Activated T-cell treated with anti-CD3 and anti-CD28 coated beads for 1 hour (primary cell): ENCODE measurements at regions not wholly inside any gene's neighbourhood (a gene's known extent, or its start where the extent isn't known, plus 50 kb on each side); places are given as distances from the start of the nearest gene placed in this dataset.

ENCODE experiments used
- DNase-seq: peaks from one replicate; pipeline ENCODE4 v3.0.0-alpha.2; 2020; ENCODE audit warnings: low read depth

DNA sequence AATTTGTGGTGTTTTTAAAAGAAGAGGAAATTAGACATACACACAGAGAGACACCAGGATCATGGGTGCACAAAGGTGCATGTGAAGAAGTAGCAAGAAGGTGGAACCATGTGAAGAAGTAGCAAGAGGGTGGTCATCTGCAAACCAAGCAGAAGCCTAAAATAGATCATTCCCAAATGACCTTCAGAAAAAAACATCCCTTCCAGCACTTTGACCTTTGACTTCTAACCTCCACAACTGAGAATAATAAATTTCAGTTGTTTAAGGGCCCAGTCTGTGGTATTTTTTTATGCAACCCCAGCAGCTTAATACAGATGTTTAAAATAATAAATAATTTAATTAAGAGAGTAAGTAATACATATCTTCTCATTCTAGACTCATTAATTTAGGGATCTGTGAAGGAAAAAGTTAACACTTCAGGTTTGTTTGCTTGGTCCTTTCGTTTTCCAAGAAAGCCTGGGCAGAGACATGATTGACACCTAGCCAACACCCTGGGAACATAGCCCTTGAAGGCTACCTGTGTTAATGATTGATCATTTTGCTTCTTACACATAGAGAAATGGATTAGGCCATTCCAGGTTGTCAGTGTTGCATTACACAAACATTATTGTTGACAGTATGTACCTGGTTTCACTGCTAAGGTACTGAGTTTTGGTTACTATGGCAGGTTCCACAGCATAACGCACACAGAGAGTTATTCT lies 1331.2 kb upstream of the GBE1 start:
- no peak for DNase-seq

DNA sequence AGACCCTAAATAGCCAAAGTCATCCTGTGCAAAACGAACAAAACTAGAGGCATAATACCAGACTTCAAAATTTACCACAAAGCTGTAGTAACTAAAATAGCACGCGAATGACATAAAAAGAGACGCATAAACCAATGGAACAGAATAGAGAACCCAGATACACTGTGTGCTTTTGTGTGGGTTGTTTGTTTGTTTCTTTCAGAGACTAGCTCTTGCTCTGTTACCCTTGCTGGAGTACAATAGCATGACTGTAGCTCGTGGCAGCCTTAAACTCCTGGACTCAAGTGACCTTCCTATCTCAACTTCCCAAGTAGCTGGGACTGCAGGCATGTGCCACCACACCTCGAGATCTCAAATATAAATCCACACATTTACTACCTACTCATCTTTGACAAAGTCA lies 1314.6 kb upstream of the GBE1 start:
- no peak for DNase-seq

GRCh38 chr3:83074485-83074884 lies 1313.0 kb upstream of the GBE1 start:
- no peak for DNase-seq

GRCh38 chr3:83065851-83066460 lies 1304.5 kb upstream of the GBE1 start:
- DNase-seq, result no peak

DNA sequence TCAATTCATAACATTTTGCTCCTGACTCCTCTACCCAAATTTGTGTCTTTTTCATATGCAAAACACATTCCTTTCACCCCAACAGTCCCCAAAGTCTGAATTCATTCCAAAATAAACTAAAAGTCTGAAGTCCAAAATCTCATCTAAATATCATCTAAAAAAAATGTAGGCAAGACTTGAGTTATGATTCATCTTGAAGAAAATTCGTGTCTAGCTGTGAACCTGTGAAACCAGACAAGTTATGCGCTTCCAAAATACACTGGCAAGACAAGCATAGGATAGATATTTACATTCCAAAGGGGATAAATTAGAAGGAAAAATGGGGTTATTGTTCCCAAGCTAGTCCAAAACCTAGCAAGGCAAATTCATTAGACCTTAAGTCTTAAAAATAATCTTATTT lies 1302.0 kb upstream of the GBE1 start:
- no peak for DNase-seq

- no peak for DNase-seq
Observed at GRCh38 chr3:83048556-83048955, 1287.1 kb upstream of the GBE1 start.

- no peak for DNase-seq
Observed at GRCh38 chr3:83039422-83039821, 1278.0 kb upstream of the GBE1 start.

DNA sequence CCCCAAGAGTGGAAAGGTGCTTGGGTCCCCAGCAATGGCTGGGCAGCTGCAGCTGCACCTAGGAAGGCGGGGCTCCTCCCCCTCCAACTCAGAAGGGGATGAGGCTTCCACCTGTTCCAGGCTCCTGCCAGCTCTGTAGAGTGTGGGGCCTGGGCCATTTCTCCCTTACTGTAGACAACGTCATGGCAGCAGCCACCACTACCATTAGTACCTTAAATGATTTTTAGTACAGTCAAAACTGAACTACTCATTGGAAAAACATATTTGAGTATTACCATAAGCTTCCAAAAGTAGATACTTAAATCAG lies 1274.2 kb upstream of the GBE1 start:
- no peak for DNase-seq

- DNase-seq, result no peak
Observed at GRCh38 chr3:83034806-83035703, 1273.6 kb upstream of the GBE1 start.

- DNase-seq, result no peak
Observed at GRCh38 chr3:83033133-83033532, 1271.7 kb upstream of the GBE1 start.

DNA sequence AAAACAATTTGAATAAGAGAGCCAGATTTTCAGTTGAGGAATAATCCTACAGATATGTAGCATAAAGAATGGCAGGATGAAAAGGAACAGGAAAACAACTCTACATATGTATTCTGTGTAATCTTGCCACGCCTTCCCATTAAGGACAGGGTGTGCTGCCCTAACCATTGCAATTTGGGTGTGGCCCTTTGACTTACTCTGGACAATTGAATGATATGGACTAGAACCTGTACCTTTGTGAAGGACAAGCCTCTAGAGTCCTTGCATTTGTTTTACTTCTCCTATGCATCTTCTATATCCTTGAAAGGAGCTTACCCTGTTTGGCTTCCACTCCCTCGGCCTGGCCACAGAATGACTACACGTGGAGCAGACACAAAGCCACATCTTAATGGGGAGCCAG lies 1261.6 kb upstream of the GBE1 start:
- DNase-seq, result no peak

DNA sequence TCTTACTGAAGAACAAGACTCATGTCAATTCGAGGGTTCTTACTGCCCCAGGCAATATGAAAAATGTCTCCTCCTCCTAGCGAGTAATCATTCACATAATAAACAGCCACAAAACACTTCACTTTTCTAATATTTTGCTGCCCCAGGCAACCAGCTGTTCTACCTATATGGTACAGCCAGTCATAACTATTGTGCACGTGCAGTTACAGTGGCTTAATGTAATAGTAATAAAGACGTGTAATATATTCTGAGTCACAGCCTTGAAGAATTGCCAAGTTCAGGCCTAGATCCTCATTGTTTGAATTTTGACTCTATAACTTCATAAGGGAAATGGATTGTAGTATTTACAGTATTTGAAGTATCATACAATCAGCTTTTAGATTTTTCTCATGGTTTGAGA lies 1250.0 kb upstream of the GBE1 start:
- no peak for DNase-seq

- no peak for DNase-seq
Observed at GRCh38 chr3:83003917-83004316, 1242.5 kb upstream of the GBE1 start.

- no peak for DNase-seq
Observed at GRCh38 chr3:83002869-83003445, 1241.5 kb upstream of the GBE1 start.

DNA sequence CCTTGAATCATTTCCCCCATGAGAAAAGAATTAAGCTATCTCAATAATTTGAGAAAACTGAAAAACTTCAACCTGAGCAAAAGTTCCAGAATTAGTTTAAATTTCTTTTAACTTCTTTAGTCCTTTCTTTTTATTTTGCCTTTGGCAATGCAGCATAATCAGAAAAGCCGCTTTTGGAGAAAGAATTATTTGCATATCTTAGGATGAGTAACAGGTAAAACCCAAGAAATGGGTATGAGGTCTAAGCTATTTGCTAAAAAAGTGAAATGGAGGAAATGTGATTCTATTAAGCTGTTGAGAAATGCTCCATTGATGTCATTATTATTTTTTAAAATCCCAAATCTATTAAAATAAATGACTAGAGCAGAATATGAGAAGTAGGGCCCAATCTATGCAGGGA lies 1238.3 kb upstream of the GBE1 start:
- DNase-seq, result no peak

DNA sequence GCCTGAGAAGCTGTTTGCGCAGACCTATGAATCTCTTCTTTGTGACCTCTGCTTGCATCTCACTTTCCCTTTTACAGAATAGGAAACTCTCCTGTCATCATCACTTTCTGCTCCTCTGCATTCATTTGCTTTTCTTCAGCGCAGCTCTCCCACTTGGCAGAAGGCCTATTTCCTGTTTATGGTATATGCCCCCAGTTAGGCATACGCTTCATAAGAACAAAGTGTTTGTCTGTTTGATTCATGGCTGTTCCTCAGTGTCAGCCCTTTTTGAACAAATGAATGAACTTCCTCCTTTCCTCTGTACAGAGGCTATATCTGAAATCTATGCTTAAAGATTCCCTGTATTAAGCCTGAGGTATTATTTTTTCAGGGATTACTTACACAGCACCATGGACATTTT lies 1216.9 kb upstream of the GBE1 start:
- no peak for DNase-seq

- no peak for DNase-seq
Observed at GRCh38 chr3:82977871-82978270, 1216.4 kb upstream of the GBE1 start.

GRCh38 chr3:82973791-82974190 lies 1212.3 kb upstream of the GBE1 start:
- no peak for DNase-seq

DNA sequence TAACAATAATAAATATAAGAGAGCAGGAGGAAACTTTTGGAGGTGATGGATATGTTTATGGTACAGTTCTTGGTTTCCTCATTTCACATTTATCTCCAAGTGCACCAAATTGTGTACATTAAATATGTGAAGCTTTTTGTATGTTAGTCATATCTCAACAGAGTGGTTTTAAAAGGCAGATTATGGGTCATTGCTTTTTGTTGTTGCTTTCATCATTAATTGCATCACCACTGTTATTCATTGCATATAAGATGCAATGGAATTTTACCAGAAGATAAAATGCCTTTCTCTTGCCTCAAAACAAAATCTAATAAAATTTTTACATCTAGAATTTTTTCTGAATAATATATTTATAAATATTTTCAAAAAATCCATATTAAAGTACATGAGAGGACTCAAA lies 1198.9 kb upstream of the GBE1 start:
- DNase-seq, result no peak

DNA sequence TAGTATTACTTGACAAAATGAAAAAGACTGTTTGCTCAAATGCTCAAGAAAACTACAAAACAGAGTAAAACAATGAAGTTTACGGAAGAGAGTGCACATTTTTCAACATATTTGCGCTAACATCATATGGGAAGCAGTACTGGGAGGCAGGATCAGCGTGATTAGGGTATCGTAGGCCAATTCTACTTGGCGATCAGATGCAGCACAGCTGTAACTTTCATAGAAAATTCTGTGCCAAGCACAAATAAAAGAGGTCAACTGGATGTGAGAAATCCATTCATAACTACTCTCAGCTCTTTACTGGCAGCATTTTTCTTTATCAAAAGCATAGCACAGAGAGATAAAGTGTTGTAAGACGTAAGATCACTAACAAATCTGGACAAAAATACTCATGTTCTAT lies 1196.3 kb upstream of the GBE1 start:
- no peak for DNase-seq

DNA sequence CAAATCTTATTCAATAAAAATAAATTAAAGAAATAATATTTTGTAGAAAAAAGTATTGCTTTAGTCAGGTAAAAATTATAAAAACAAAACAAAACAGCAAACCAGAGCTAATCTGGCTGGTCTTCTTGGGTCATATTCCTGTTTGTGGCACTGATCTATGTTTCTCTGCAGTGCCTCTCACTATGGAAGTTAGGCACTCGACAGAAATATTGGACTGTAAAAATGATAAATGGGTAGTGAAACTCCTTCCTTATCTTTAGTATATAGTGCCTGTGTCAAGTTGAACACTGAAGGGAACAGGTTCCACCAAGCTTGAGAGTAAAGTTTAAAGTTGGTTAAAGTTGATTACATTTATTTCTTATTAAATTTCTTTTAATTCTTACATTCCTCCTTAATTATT lies 1195.6 kb upstream of the GBE1 start:
- DNase-seq, result no peak

DNA sequence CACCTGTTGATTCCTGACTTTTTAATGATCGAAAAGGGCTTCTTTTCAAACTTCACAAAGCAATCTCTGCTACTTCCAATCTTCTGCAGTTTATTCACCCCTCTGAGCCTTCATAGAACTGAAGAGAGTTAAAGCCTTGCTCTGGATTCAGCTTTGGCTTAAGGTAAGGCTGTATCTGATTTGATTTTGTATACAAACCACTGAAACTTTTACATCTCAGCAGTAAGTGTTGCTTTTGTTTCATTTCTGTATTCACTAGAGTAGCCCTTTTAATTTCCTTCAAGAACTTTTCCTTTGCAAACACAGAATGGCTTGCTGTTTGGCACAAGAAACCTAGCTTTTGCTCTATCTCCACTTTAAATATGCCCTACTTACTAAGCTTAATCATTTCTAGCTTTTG lies 1193.0 kb upstream of the GBE1 start:
- DNase-seq, result no peak

GRCh38 chr3:82942041-82942440 lies 1180.6 kb upstream of the GBE1 start:
- no peak for DNase-seq
